Activated gamma-delta T cell treated with anti-CD3 and anti-CD28 coated beads, Interleukin-2, amount 50 U/mL, for 16 hours (primary cell): ENCODE measurements at regions not wholly inside any gene's neighbourhood (a gene's known extent, or its start where the extent isn't known, plus 50 kb on each side); places are given as distances from the start of the nearest gene placed in this dataset.

ENCODE experiments used
- DNase-seq: peaks from one replicate; pipeline ENCODE4 v3.0.0-alpha.2; 2020; ENCODE audit warnings: low read depth

GRCh38 chr10:130371156-130371555 is 235.0 kb downstream of the GLRX3 start:
- DNase-seq: no peak

GRCh38 chr10:130371666-130372065 is 235.5 kb downstream of the GLRX3 start:
- no peak for DNase-seq

DNA sequence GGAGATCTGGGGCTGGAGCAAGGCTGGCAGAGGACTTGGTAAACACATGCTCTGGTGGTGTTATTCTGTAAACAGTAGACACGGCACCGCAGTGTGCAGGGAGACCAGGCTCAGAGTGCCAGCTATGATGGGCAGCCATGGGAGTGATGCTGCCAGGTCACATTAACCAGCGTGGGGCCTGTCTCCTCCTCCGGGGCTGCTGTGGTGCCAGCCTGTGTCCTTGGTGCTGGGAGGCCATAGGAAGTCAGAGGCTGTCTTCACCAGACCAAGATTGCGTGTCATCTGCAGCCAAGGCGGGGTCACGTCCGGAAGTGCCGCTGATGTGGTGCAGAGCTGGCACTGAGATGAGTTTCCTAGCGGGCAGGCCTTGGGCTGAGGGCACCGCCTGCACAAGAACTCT is 236.0 kb downstream of the GLRX3 start:
- DNase-seq: no peak

- no peak for DNase-seq
Observed at GRCh38 chr10:130372866-130373265, 236.7 kb downstream of the GLRX3 start.

DNA sequence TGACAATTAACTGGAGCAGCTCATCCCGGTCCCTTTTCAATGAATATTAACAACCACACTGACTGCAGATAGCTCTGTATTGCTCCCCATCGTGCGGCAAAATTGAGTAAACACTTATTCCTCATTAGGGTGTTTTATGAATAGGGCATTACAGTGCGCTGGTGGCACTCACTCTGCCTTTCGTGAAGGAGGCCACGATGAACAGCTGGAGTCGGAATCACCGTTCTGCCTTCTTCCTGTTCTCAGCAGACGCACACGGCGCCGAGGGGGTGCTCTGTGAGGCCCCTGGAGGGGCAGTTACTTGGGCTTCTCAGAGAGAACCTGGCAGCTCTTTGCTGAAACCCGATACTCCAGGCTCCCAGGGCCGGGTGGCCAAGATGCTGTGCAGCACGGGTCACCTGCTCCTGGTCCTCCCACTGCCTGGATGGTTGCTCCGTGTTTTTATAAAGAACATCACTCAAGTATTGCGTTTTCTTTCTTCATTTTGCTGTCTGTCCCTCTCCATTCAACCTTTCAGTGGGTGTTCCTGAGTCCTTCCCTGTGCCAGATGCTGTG is 241.9 kb downstream of the GLRX3 start:
- DNase-seq: no peak

- no peak for DNase-seq
Observed at GRCh38 chr10:130378556-130379400, 242.6 kb downstream of the GLRX3 start.

- no peak for DNase-seq
Observed at GRCh38 chr10:130380056-130380455, 243.9 kb downstream of the GLRX3 start.

DNA sequence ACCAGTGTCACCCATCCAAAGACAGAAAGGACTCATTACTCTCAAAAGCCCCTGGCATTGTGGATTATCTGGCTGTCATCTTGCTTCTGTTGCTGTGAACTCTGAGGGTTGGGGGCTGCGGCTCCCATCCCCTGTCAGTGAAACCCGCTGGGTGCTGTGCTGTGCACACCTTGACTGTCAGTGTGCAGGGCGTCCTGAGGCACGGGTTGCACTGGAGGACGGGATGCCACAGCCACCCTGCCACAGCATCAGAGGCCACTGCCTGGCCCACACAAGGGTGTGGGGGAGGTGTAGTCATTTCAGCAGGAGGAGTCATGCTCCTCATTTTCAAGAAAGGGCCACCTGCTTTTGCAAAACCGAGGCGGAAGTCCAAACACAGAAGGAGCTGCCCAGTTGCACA is 245.8 kb downstream of the GLRX3 start:
- DNase-seq: no peak

DNA sequence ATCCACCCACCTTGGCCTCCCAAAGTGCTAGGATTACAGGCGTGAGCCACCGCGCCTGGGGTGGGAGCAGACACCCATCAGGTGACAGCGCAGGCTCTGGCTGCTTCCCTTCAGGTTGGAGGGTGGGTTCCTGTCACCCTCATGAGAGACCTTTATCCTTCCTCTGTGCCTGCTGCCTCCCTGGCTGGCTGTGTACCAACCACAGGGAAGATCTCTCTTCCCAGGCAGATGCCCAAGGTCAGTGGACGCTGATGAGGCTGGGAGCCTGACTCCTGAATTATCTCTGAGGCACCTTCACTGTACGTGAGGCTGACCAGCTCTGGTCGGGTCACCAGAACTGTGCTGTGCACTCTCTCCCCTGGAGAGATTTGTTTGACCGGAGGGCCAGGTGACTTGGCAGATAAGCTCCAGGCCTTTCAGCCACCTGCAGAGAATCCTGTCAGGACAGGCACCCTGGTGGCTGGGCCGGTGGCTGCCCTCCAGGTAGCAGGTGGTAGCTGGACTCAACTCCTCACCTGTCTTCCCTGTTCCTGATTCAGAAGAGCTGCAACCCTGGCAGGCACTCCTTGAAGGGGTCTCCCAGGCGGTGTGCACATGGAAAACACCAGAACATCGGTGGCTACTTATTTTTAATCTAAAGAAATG is 251.9 kb downstream of the GLRX3 start:
- no peak for DNase-seq

DNA sequence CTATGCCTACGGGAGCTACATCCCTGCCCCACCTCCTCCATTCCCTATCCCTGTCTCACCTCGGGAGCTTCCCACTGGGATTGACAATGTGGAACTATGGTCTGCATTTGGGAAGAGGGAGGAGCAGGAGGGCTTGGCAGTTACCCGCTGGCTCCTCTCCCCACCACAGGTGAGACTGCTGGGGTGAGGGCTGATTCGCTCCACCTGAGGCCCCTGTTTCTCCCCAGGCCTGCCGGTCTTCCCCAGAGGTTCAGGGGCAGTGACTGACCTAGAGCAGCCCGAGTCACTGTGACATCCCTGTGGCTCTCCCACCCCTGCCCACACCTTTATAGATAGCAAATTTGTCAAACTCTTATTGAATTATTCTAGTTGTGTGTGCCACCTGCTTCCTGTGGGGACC is 252.6 kb downstream of the GLRX3 start:
- no peak for DNase-seq

GRCh38 chr10:130389906-130390305 is 253.7 kb downstream of the GLRX3 start:
- no peak for DNase-seq

DNA sequence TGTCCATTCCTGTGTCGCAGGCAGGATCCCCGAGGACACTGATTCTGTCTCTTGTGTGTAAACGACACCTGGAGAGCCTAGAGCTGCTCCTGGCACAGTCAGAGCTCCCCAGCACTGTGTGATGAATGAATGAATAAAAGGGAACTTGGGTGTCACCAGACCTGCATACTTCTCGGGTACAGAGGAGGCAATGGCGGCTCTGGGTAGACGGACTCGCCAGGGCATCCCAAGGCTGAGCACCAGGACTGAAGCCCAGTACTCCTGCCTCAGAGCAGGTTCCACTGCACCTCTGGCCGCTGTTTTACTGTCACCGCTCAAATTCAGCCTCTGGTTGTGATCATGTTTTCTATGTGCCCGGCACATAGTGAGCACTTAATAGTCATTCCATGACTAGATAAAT is 255.8 kb downstream of the GLRX3 start:
- no peak for DNase-seq

DNA sequence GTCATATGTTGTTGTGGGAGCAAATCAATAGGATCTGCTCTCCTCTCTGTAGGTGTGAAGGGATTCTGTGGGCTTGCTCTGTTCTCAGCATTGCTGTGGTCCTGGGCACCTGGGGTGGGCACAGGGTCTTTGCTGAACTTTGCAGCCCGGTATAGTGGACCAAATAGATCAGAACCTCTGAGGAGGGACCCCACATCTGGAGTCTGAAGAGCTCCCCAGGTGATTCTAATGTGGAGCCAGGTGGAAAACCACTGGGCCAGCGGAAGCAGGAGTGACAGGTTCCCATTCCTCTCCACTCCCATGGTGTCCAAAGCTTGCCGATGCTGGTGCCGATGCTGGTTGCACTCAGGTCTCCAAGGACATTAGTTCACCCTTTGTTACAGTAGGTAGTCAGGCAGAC is 257.2 kb downstream of the GLRX3 start:
- DNase-seq: no peak

DNA sequence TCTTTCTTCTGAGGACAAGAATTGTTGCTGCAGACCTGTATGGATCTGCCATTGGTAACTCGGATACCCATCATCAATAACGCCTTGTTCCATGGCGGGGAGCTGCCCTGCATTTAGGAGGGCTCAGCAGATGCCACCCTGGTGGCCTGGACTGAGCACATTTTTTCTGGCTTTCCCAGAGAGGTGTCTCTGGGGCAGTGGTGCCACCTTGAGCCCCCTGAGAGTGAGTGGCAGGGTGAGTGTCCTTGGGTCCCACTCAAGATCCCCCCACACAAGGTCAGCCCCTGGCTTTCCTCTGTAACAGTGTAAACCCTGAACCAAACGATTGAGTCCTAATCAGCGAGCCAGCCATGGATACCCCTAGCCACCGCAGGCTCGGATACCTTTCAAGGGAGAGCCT is 258.6 kb downstream of the GLRX3 start:
- no peak for DNase-seq

DNA sequence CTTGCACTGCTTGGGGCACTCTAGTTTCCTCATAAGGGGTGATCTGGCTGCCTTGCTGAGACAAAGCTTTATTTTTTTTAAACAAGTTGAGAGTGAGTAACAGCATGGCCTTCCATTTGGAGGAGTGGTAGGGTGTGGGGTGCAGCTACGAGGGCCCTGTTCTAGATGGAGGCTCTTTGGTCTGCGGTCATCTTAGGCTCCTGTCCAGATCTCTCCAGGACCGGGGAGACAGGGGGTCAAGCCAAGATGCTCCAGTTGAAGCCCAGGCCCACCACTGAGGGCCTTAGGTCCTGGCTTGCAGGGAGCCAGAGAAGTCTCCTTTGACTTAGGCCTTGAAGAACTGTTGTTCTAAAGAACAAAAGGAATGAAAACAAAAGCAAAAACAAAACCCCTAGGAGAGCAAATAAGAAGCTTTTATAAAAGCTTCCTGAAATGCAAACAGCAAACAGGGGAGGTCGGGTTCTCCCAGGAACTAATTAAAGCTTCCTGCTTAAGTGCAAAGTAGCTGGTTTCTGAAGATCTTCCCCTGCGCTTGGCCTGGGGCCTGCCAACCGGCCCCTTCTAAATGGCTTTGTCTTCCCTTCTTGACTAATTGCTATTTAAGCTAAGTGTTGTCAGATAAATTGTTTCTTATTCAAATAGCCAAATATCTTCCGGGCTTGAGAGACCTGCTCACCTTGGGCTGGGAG is 259.2 kb downstream of the GLRX3 start:
- no peak for DNase-seq

- DNase-seq: no peak
Observed at GRCh38 chr10:130396044-130396443, 259.9 kb downstream of the GLRX3 start.

GRCh38 chr10:130398090-130398994 is 262.2 kb downstream of the GLRX3 start:
- no peak for DNase-seq

DNA sequence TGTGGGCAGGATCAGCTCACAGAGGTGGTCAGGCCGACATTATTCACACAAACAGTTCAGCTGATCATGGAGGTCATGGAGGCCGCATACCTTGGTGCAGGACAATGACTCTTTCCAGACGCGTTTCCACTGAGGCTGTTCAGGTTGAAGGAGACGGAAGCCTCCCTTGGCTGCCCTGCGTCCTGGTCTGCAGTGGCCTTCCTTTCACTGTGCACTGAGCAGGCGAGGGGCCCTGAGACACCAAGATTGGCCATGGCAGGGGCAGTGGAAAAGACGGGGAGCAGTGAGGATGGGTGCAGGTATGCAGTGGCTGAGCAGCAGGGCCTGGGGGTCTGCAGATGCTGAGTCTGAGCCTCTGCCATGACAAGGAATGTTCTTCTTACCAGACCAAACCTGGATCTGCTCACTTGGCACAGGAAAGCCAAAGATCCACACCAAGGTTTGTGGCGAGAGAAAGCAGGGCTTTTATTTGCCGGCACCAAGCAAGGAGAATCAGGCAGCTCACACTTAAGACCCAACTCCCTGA is 263.3 kb downstream of the GLRX3 start:
- DNase-seq: no peak

DNA sequence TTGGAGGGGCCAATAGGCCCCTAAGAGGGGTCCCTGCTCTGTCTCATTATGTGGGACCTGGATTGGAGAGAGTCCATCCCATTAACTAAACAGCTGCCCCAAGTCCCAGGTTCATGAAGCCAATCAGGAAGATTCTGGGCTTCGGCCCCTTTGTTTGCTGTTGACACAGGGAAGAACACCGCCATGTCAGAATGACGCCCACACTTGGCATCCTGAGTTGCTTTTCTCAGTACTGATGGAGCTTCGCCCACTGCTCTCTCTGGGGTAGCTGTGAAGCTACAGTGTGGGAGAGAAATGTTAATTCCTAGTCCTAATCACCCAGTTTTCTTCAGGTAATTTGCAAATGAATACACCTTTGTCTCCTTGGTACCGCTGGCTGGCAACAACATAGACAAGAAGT is 264.7 kb downstream of the GLRX3 start:
- DNase-seq: no peak

- DNase-seq: no peak
Observed at GRCh38 chr10:130401860-130402765, 265.9 kb downstream of the GLRX3 start.
